HEK293 (cell line): ENCODE measurements at regions not wholly inside any gene's neighbourhood (a gene's known extent, or its start where the extent isn't known, plus 50 kb on each side); places are given as distances from the start of the nearest gene placed in this dataset.
"Not testable (repeated sequence)": the region's sequence is repeated elsewhere in the genome, so short reads cannot be mapped to it uniquely, and the experiment has no call there.

Experiments used
- CTCF ChIA-PET: fragments of 350-600 bp; formaldehyde crosslinking; extraction: SDS; loops from one replicate; lab custom pipeline; 2021; ENCODE audit warnings: antibody characterized with exemption; lab: Yijun Ruan, JAX
- POLR2A ChIA-PET: fragments of 300-600 bp; formaldehyde crosslinking; extraction: SDS; loops from one replicate; lab custom pipeline; 2020; ENCODE audit warnings: antibody characterized with exemption, inconsistent platforms; lab: Yijun Ruan, JAX
- H3K27ac ChIP-seq: fragments of 200-500 bp; sonication (Bioruptor generic); 2 replicates; pipeline ENCODE4 v1.5.1; 2014; ENCODE audit warnings: low read depth, low read length, control low read depth, inconsistent platforms; ENCODE audit errors: extremely low read depth
- H3K36me3 ChIP-seq, 2 experiments: fragments of 200-500 bp in 1 of 2; sonication (Bioruptor generic) in 1 of 2; 1 replicate in 1 of 2; 2 replicates in 1 of 2; pipeline ENCODE4 v1.5.1; 2014 to 2017; ENCODE audit warnings: inconsistent platforms in 2 of 2, low read length in 2 of 2; ENCODE audit not compliant: control insufficient read depth in 2 of 2, insufficient read depth in 1 of 2
- H3K4me1 ChIP-seq: fragments of 200-500 bp; sonication (Bioruptor generic); 2 replicates; pipeline ENCODE4 v1.5.1; 2014; ENCODE audit warnings: mild to moderate bottlenecking, low read length, inconsistent platforms; ENCODE audit not compliant: control insufficient read depth, insufficient read depth
- H3K4me3 ChIP-seq: 2 replicates; pipeline ENCODE4 v1.5.1; 2011; ENCODE audit warnings: low read depth, mild to moderate bottlenecking, control low read depth, low read length, moderate library complexity
- H3K9me3 ChIP-seq: fragments of 200-500 bp; sonication (Bioruptor generic); 2 replicates; pipeline ENCODE4 v1.5.1; 2014; ENCODE audit warnings: low read depth, low read length, inconsistent platforms; ENCODE audit not compliant: control insufficient read depth, insufficient read depth
- RBAK ChIP-seq: fragments of 450-650 bp; formaldehyde crosslinking; IDR thresholded peaks from 2 replicates; pipeline ENCODE4 v1.5.1; 2016; ENCODE audit warnings: missing biosample characterization, missing genetic modification characterization
- SCRT2 ChIP-seq: fragments of 450-650 bp; formaldehyde crosslinking; IDR thresholded peaks from 2 replicates; pipeline ENCODE4 v1.5.1; 2016; ENCODE audit warnings: missing biosample characterization, missing genetic modification characterization
- ZBTB6 ChIP-seq: fragments of 450-650 bp; formaldehyde crosslinking; IDR thresholded peaks from 2 replicates; pipeline ENCODE4 v1.5.1; 2017; ENCODE audit warnings: missing biosample characterization, missing genetic modification characterization
- ZBTB8A ChIP-seq: fragments of 450-650 bp; formaldehyde crosslinking; IDR thresholded peaks from 2 replicates; pipeline ENCODE4 v1.5.1; 2016; ENCODE audit warnings: missing biosample characterization, missing genetic modification characterization
- ZNF138 ChIP-seq: fragments of 450-650 bp; formaldehyde crosslinking; IDR thresholded peaks from 2 replicates; pipeline ENCODE4 v1.5.1; 2016; ENCODE audit warnings: missing biosample characterization, missing genetic modification characterization, borderline replicate concordance
- ZNF146 ChIP-seq: fragments of 450-650 bp; formaldehyde crosslinking; IDR thresholded peaks from 2 replicates; pipeline ENCODE4 v1.5.1; 2016; ENCODE audit warnings: missing biosample characterization, missing genetic modification characterization
- ZNF157 ChIP-seq: fragments of 450-650 bp; formaldehyde crosslinking; IDR thresholded peaks from 2 replicates; pipeline ENCODE4 v1.5.1; 2016; ENCODE audit warnings: missing biosample characterization, missing genetic modification characterization
- ZNF202 ChIP-seq: fragments of 450-650 bp; formaldehyde crosslinking; IDR thresholded peaks from 2 replicates; pipeline ENCODE4 v1.5.1; 2016; ENCODE audit warnings: missing biosample characterization, missing genetic modification characterization, borderline replicate concordance
- ZNF416 ChIP-seq: fragments of 450-650 bp; formaldehyde crosslinking; IDR thresholded peaks from 2 replicates; pipeline ENCODE4 v1.5.1; 2016; ENCODE audit warnings: missing biosample characterization, missing genetic modification characterization
- ZNF544 ChIP-seq: fragments of 450-650 bp; formaldehyde crosslinking; IDR thresholded peaks from 2 replicates; pipeline ENCODE4 v1.5.0; 2017; ENCODE audit warnings: missing biosample characterization, missing genetic modification characterization
- ZNF548 ChIP-seq: fragments of 450-650 bp; formaldehyde crosslinking; IDR thresholded peaks from 2 replicates; pipeline ENCODE4 v1.5.1; 2016; ENCODE audit warnings: missing biosample characterization, missing genetic modification characterization
- ZNF600 ChIP-seq: fragments of 450-650 bp; formaldehyde crosslinking; IDR thresholded peaks from 2 replicates; pipeline ENCODE4 v1.5.1; 2016; ENCODE audit warnings: missing biosample characterization, missing genetic modification characterization
- ZNF610 ChIP-seq: fragments of 450-650 bp; formaldehyde crosslinking; IDR thresholded peaks from 2 replicates; pipeline ENCODE4 v1.5.1; 2016; ENCODE audit warnings: missing biosample characterization, missing genetic modification characterization, borderline replicate concordance
- ZNF621 ChIP-seq: fragments of 450-650 bp; formaldehyde crosslinking; IDR thresholded peaks from 2 replicates; pipeline ENCODE4 v1.5.1; 2017; ENCODE audit warnings: missing biosample characterization, missing genetic modification characterization
- ZNF654 ChIP-seq: fragments of 450-650 bp; formaldehyde crosslinking; IDR thresholded peaks from 2 replicates; pipeline ENCODE4 v1.5.1; 2016; ENCODE audit warnings: low read depth, missing biosample characterization, missing genetic modification characterization
- ZSCAN4 ChIP-seq: fragments of 450-650 bp; formaldehyde crosslinking; IDR thresholded peaks from 2 replicates; pipeline ENCODE4 v1.5.1; 2017; ENCODE audit warnings: missing biosample characterization, missing genetic modification characterization
- TF ChIP-seq, protein P1 (sequence below): fragments of 450-650 bp; formaldehyde crosslinking; IDR thresholded peaks from 2 replicates; pipeline ENCODE4 v1.5.1; 2016; ENCODE audit warnings: missing biosample characterization, missing genetic modification characterization, low read depth
- TF ChIP-seq, protein P2 (sequence below): fragments of 450-650 bp; IDR thresholded peaks from 2 replicates; pipeline ENCODE4 v1.5.1; 2018; ENCODE audit warnings: missing biosample characterization, mild to moderate bottlenecking, missing genetic modification characterization
- TF ChIP-seq, protein P3 (sequence below): fragments of 450-650 bp; formaldehyde crosslinking; IDR thresholded peaks from 2 replicates; pipeline ENCODE4 v1.5.1; 2016; ENCODE audit warnings: missing biosample characterization, missing genetic modification characterization

DNA sequence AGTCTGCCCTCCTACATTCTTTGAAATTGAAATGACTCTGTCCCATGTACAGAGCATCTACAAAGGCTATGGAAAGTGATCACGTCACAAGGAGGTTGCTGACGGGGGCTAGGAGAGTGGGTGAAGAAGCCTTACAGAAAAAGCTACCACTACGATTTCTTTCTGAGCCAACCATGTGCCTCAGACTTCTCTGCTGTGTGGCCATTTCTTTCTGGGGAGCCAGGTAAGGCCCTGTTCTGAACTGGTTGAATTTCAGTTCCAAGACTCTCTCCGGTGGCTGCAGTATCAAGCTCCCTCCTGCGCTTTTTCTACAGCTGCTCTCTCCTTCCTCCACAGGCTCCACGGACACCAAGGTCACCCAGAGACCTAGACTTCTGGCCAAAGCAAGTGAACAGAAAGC is 112.5 kb upstream of the PRSS1 start:
- Histone ChIP-seq H3K9me3 (no peaks in the 10 kb centered on the region), H3K36me3 (no peaks in the 10 kb centered on the region), H3K4me1 (no peaks in the 10 kb centered on the region), H3K27ac (no peak overlapping the region), H3K4me3 (no peak overlapping the region)
- TF ChIP-seq, protein P1, sequence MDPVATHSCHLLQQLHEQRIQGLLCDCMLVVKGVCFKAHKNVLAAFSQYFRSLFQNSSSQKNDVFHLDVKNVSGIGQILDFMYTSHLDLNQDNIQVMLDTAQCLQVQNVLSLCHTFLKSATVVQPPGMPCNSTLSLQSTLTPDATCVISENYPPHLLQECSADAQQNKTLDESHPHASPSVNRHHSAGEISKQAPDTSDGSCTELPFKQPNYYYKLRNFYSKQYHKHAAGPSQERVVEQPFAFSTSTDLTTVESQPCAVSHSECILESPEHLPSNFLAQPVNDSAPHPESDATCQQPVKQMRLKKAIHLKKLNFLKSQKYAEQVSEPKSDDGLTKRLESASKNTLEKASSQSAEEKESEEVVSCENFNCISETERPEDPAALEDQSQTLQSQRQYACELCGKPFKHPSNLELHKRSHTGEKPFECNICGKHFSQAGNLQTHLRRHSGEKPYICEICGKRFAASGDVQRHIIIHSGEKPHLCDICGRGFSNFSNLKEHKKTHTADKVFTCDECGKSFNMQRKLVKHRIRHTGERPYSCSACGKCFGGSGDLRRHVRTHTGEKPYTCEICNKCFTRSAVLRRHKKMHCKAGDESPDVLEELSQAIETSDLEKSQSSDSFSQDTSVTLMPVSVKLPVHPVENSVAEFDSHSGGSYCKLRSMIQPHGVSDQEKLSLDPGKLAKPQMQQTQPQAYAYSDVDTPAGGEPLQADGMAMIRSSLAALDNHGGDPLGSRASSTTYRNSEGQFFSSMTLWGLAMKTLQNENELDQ (tag by site-specific recombination) = no peak
- TF ChIP-seq ZNF202 (tag by site-specific recombination) (no peak), ZNF157 (tag by site-specific recombination) (no peak), ZSCAN4 (tag by site-specific recombination) (no peak), ZNF416 (tag by site-specific recombination) (no peak), ZNF621 (no peak), ZNF600 (tag by site-specific recombination) (no peak), ZNF544 (tag by site-specific recombination) (no peak), ZNF654 (no peak), ZNF138 (tag by site-specific recombination) (no peak), ZBTB8A (no peak)
- TF ChIP-seq, protein P2, sequence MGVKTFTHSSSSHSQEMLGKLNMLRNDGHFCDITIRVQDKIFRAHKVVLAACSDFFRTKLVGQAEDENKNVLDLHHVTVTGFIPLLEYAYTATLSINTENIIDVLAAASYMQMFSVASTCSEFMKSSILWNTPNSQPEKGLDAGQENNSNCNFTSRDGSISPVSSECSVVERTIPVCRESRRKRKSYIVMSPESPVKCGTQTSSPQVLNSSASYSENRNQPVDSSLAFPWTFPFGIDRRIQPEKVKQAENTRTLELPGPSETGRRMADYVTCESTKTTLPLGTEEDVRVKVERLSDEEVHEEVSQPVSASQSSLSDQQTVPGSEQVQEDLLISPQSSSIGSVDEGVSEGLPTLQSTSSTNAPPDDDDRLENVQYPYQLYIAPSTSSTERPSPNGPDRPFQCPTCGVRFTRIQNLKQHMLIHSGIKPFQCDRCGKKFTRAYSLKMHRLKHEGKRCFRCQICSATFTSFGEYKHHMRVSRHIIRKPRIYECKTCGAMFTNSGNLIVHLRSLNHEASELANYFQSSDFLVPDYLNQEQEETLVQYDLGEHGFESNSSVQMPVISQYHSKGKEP = no peak
- CTCF ChIA-PET = interaction anchor here (0.6 to 8.5 kb wide), 8 partner anchors 10 to 346 kb away, joined by 3 to 116 read pairs (median 3); no protein-coding TSS in a partner anchor
- POLR2A ChIA-PET = no interaction called here

GRCh38 chr7:142636107-142636506 is 113.2 kb upstream of the PRSS1 start:
- TF ChIP-seq ZNF146 (tag by site-specific recombination) = peak; percentile 68
- H3K9me3 ChIP-seq, H3K36me3 ChIP-seq, POLR2A ChIA-PET, H3K27ac ChIP-seq, H3K4me1 ChIP-seq, H3K4me3 ChIP-seq: not testable (repeated sequence)
- CTCF ChIA-PET = interaction anchor here (0.6 to 8.5 kb wide), 3 partner anchors 9 to 347 kb away, joined by 3 to 116 read pairs (median 4); no protein-coding TSS in a partner anchor

DNA sequence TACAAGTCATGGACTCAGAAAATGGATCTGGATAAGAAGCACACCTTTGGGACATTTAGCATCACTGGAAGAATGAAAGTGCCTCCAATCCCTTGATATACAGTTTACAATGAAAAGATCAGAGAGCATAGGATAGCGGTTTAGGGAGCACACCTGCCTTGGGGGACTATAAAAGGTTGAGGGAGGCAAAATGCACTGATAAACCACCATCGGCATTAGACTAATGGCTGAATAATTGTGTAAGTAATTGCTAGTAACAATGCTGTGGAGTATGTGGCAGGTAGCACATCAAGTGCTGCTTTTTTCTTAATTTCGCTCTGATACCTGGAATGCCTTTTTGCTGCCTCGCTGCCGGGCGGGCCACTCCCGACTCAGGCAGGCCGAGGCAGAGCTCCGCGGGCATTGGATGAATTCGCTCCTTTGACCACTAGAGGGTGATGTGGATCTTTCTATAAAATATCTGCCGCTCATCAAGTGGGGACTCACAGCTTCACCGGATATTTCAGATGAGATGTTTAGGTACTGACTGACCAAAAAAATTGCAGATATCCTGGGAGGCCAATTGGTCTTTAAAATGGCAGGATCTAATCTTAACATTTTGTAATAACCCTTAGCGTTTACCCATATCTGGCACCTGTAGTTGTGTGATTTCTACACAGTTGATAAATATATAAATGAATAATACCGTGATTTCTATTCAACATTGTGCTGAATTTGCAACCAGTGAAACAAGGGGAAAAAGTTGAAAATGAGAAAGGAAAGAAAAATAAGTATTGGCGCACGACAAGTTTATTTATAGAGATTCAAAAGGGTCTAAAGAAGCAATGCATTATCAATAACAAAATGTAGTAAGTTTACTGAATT is 116.8 kb upstream of the PRSS1 start:
- Histone ChIP-seq H3K4me1 (no peaks in the 10 kb centered on the region), H3K27ac (no peak overlapping the region), H3K36me3 (no peaks in the 10 kb centered on the region), H3K9me3 (no peaks in the 10 kb centered on the region), H3K4me3 (no peak overlapping the region)
- TF ChIP-seq ZBTB8A = no peak
- peak; percentile 37; the same call in 1 of the 2 replicates for TF ChIP-seq ZNF610 (tag by site-specific recombination)
- TF ChIP-seq RBAK (tag by site-specific recombination) = no peak
- no peak for TF ChIP-seq ZNF600 (tag by site-specific recombination)
- no peak for TF ChIP-seq ZBTB6 (tag by site-specific recombination)
- TF ChIP-seq ZNF654 = peak; percentile 81
- TF ChIP-seq ZNF157 (tag by site-specific recombination) = no peak
- peak; percentile 64 for TF ChIP-seq SCRT2 (tag by site-specific recombination)
- no peak for TF ChIP-seq ZNF548 (tag by site-specific recombination)
- TF ChIP-seq, protein P3, sequence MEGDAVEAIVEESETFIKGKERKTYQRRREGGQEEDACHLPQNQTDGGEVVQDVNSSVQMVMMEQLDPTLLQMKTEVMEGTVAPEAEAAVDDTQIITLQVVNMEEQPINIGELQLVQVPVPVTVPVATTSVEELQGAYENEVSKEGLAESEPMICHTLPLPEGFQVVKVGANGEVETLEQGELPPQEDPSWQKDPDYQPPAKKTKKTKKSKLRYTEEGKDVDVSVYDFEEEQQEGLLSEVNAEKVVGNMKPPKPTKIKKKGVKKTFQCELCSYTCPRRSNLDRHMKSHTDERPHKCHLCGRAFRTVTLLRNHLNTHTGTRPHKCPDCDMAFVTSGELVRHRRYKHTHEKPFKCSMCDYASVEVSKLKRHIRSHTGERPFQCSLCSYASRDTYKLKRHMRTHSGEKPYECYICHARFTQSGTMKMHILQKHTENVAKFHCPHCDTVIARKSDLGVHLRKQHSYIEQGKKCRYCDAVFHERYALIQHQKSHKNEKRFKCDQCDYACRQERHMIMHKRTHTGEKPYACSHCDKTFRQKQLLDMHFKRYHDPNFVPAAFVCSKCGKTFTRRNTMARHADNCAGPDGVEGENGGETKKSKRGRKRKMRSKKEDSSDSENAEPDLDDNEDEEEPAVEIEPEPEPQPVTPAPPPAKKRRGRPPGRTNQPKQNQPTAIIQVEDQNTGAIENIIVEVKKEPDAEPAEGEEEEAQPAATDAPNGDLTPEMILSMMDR (tag by site-specific recombination) = peak; percentile 51; the same call in 1 of the 2 replicates
- ChIA-PET POLR2A (interaction anchor here (1.0 kb wide), 1 partner anchor 151 kb away, joined by 5 read pairs; no protein-coding TSS in a partner anchor), CTCF (interaction anchor here (0.5 to 8.5 kb wide), 40 partner anchors 8 to 1541 kb away, joined by 3 to 116 read pairs (median 4); no protein-coding TSS in a partner anchor)
